Endothelial cell of umbilical vein (primary cell): ENCODE measurements at regions not wholly inside any gene's neighbourhood (a gene's known extent, or its start where the extent isn't known, plus 50 kb on each side); places are given as distances from the start of the nearest gene placed in this dataset.

Experiments used
- BruUV-seq: library from RNA; stranded (reverse); fragments of 400-500 nt; replicated peaks from 2 replicates; lab custom pipeline; 2021; lab: Mats Ljungman, UMichigan
- CTCF ChIA-PET: fragments of 300-600, 350-600 bp; sonication (Branson Sonifier 250); formaldehyde crosslinking; loops from one replicate; lab custom pipeline; 2021; ENCODE audit warnings: antibody characterized with exemption, inconsistent platforms; lab: Charles Lee
- POLR2A ChIA-PET: fragments of 300-600, 350-600 bp; sonication (Branson Sonifier 250); formaldehyde crosslinking; loops from one replicate; lab custom pipeline; 2021; ENCODE audit warnings: antibody characterized with exemption, inconsistent platforms; lab: Charles Lee
- DNase-seq: peaks from one replicate; pipeline ENCODE4 v3.0.0-alpha.2; 2011; ENCODE audit warnings: low read depth, low spot score
- FAIRE-seq: peaks from 2 replicates; lab custom pipeline; 2011; peaks lifted over from hg19 to GRCh38; lab: Jason Lieb, UNC
- H2AFZ ChIP-seq: 2 replicates; pipeline ENCODE4 v1.6.0; 2012; ENCODE audit warnings: low read depth, low read length, control low read depth, inconsistent platforms
- H3K27ac ChIP-seq: 2 replicates; pipeline ENCODE4 v1.5.1; 2011; ENCODE audit warnings: low read depth, mild to moderate bottlenecking, control low read depth, low read length, moderate library complexity; ENCODE audit not compliant: insufficient read depth
- H3K27me3 ChIP-seq, 2 experiments: 2 replicates each; pipeline versions ENCODE4 v1.6.0 to v1.6.1; 2011; ENCODE audit warnings: low read length in 2 of 2, mixed read lengths in 1 of 2; ENCODE audit not compliant: control insufficient read depth in 2 of 2, insufficient read depth in 2 of 2
- H3K36me3 ChIP-seq, 2 experiments: 2 replicates in 1 of 2; 3 replicates in 1 of 2; pipeline ENCODE4 v1.5.1; 2011; ENCODE audit warnings: low read length in 2 of 2, mild to moderate bottlenecking in 1 of 2, moderate library complexity in 1 of 2; ENCODE audit not compliant: control insufficient read depth in 2 of 2, insufficient read depth in 2 of 2; ENCODE audit errors: extremely low read depth in 1 of 2
- H3K4me1 ChIP-seq: 3 replicates; pipeline ENCODE4 v1.5.1; 2011; ENCODE audit warnings: mild to moderate bottlenecking, low read length; ENCODE audit not compliant: control insufficient read depth, insufficient read depth; ENCODE audit errors: extremely low read depth
- H3K4me2 ChIP-seq: 2 replicates; pipeline ENCODE4 v1.6.1; 2011; ENCODE audit warnings: low read length, control low read depth, mixed read lengths; ENCODE audit not compliant: insufficient read depth
- H3K4me3 ChIP-seq, 3 experiments: fragments of 200-600 bp in 1 of 3; sonication (generic), shearing (Covaris generic) in 1 of 3; replicated peaks in 1 of 3; 2 replicates each; pipeline ENCODE4 v1.5.1; 2011 to 2016; ENCODE audit warnings: control low read depth in 3 of 3, low read length in 3 of 3, mild to moderate bottlenecking in 2 of 3, inconsistent platforms in 1 of 3, low read depth in 1 of 3, moderate library complexity in 1 of 3; ENCODE audit not compliant: insufficient read depth in 1 of 3
- H3K79me2 ChIP-seq: 2 replicates; pipeline ENCODE4 v1.6.0; 2012; ENCODE audit warnings: low read length, inconsistent platforms; ENCODE audit not compliant: control insufficient read depth, insufficient read depth
- H3K9ac ChIP-seq: replicated peaks from 2 replicates; pipeline ENCODE3; 2011; ENCODE audit warnings: low read length, control low read depth; ENCODE audit not compliant: insufficient read depth; ENCODE audit errors: extremely low read depth
- H3K9me1 ChIP-seq: replicated peaks from 3 replicates; pipeline ENCODE4 v1.6.0; 2011; ENCODE audit warnings: mild to moderate bottlenecking, low read length; ENCODE audit not compliant: control insufficient read depth, insufficient read depth; ENCODE audit errors: extremely low read depth
- H3K9me3 ChIP-seq: replicated peaks from 2 replicates; pipeline ENCODE4 v1.5.1; 2012; ENCODE audit warnings: low read length, inconsistent platforms; ENCODE audit not compliant: control insufficient read depth, insufficient read depth
- H4K20me1 ChIP-seq: replicated peaks from 2 replicates; pipeline ENCODE3; 2011; ENCODE audit warnings: mild to moderate bottlenecking, low read length; ENCODE audit not compliant: control insufficient read depth, insufficient read depth; ENCODE audit errors: extremely low read depth
- CTCF ChIP-seq, 2 donors: IDR thresholded peaks; 1 replicate in 1 of 2; 2 replicates in 1 of 2; pipeline ENCODE4 v1.5.1; 2011; ENCODE audit warnings: low read length in 2 of 2, mild to moderate bottlenecking in 2 of 2, moderate library complexity in 2 of 2, control low read depth in 1 of 2, inconsistent platforms in 1 of 2, low read depth in 1 of 2; ENCODE audit not compliant: insufficient read depth in 1 of 2; ENCODE audit errors: extremely low read depth in 1 of 2
- EZH2 ChIP-seq: IDR thresholded peaks from 2 replicates; pipeline ENCODE4 v1.6.1; 2012; ENCODE audit warnings: borderline replicate concordance, low read depth, mild to moderate bottlenecking, moderate library complexity, low read length, inconsistent platforms; ENCODE audit not compliant: severe bottlenecking
- FOS ChIP-seq: IDR thresholded peaks from 2 replicates; pipeline ENCODE4 v1.6.1; 2011; ENCODE audit warnings: mild to moderate bottlenecking, low read length, moderate library complexity, borderline replicate concordance; ENCODE audit not compliant: insufficient read depth
- GATA2 ChIP-seq: IDR thresholded peaks from 2 replicates; pipeline ENCODE4 v1.7.0; 2011; ENCODE audit warnings: low read depth, mild to moderate bottlenecking, moderate library complexity, mixed read lengths, low read length; ENCODE audit not compliant: insufficient read length, insufficient read depth
- JUN ChIP-seq: IDR thresholded peaks from 2 replicates; pipeline ENCODE4 v1.6.1; 2011; ENCODE audit warnings: borderline replicate concordance, low read depth; ENCODE audit not compliant: insufficient read length, insufficient read depth
- MAX ChIP-seq: IDR thresholded peaks from 2 replicates; pipeline ENCODE4 v1.6.1; 2011; ENCODE audit not compliant: insufficient read depth, insufficient read length
- MYC ChIP-seq: IDR thresholded peaks from one replicate; pipeline ENCODE4 v1.6.1; 2011; ENCODE audit warnings: mild to moderate bottlenecking, low read depth, low read length
- POLR2A ChIP-seq: IDR thresholded peaks from 2 replicates; pipeline ENCODE4 v1.6.1; 2012; ENCODE audit warnings: low read depth, mild to moderate bottlenecking, control low read depth, low read length
- POLR2AphosphoS5 ChIP-seq: IDR thresholded peaks from 2 replicates; pipeline ENCODE4 v1.6.1; 2012; ENCODE audit warnings: low read depth, mild to moderate bottlenecking, control low read depth, low read length, moderate library complexity; ENCODE audit not compliant: insufficient read depth
- dilution Hi-C: fragments of 300-500 bp; cut with MboI; formaldehyde crosslinking; loops from one replicate; pipeline ENCODE4 v1.15.0; 2019; ENCODE audit warnings: low sequenced_read_pairs; ENCODE audit not compliant: extremely low pct_ligation_motif_present
- intact Hi-C: fragments of 100-400 bp; cut with micrococcal nuclease; formaldehyde crosslinking; loops from one replicate; pipeline ENCODE4 v1.10.0; 2022

- no TSS peak for BruUV-seq
- dilution Hi-C loops = no loop called here
- FAIRE-seq (no peak), DNase-seq (no peak)
- H3K9me3 ChIP-seq = no peaks in the 10 kb centered on the region
- H3K9ac ChIP-seq = no peak overlapping the region
- no peak overlapping the region for H2AFZ ChIP-seq
- H3K9me1 ChIP-seq = no peaks in the 10 kb centered on the region
- no peaks in the 10 kb centered on the region for H3K27me3 ChIP-seq
- no peak overlapping the region for H3K4me2 ChIP-seq
- TF ChIP-seq GATA2 (no peak), EZH2 (no peak), CTCF (IDR thresholded peaks at IDR 0.05; ENCODE audit: extremely low read depth in 1 of 2, insufficient read depth in 1 of 2, low read depth in 1 of 2, low read length in 2 of 2) (no peak), FOS (no peak), JUN (no peak), POLR2AphosphoS5 (no peak), MAX (no peak), MYC (no peak), POLR2A (no peak)
- no peak overlapping the region for H3K4me3 ChIP-seq
- H3K27ac ChIP-seq = no peak overlapping the region
- ChIA-PET CTCF (interaction anchor here (0.8 kb wide), 1 partner anchor 13 kb away, joined by 3 read pairs; no protein-coding TSS in a partner anchor), POLR2A (no interaction called here)
- peaks cover 3% of the 10 kb centered on the region for H3K4me1 ChIP-seq
- no peaks in the 10 kb centered on the region for H4K20me1 ChIP-seq
- H3K79me2 ChIP-seq = no peaks in the 10 kb centered on the region
- no peaks in the 10 kb centered on the region for H3K36me3 ChIP-seq
- intact Hi-C loops = no loop called here
Observed at GRCh38 chr2:160905862-160906261, 254.4 kb upstream of the TANK start.
